Adrenal gland (tissue), 5 donors: ENCODE measurements at regions not wholly inside any gene's neighbourhood (a gene's known extent, or its start where the extent isn't known, plus 50 kb on each side); places are given as distances from the start of the nearest gene placed in this dataset.

Experiments used
- CTCF ChIP-seq, 6 experiments: fragments of 450-650 bp in 4 of 6; fragments of 200-600 bp in 2 of 6; sonication (generic) in 1 of 6; IDR thresholded peaks; 1 replicate in 5 of 6; 2 replicates in 1 of 6; pipeline versions ENCODE4 v1.5.1 to v1.8.0; 2016 to 2021; ENCODE audit warnings: antibody characterized with exemption in 6 of 6, mild to moderate bottlenecking in 2 of 6, moderate library complexity in 1 of 6
- POLR2A ChIP-seq, 2 donors: fragments of 450-650 bp; IDR thresholded peaks; one replicate each; pipeline ENCODE4 v1.6.1; 2017; ENCODE audit warnings: antibody characterized with exemption in 2 of 2, mild to moderate bottlenecking in 2 of 2, moderate library complexity in 1 of 2
- donor health status: DM: no; HTN: no; CAD: no.

- TF ChIP-seq CTCF (IDR thresholded peaks at IDR 0.05): no peak
- no peak for TF ChIP-seq POLR2A (IDR thresholded peaks at IDR 0.05)
Observed at GRCh38 chr6:120994573-120994967, 339.7 kb downstream of the TBC1D32 start.
